Fibroblast of the aortic adventitia (primary cell): ENCODE measurements at regions not wholly inside any gene's neighbourhood (a gene's known extent, or its start where the extent isn't known, plus 50 kb on each side); places are given as distances from the start of the nearest gene placed in this dataset.
A peak's percentile ranks its signal among the peaks of the same experiment; 100 is the strongest.

Experiments
- DNase-seq: peaks from one replicate; pipeline ENCODE4 v3.0.0-alpha.2; 2010; ENCODE audit warnings: low read depth
- H3K4me3 ChIP-seq: 2 replicates; pipeline ENCODE4 v1.5.1; 2011; ENCODE audit warnings: low read depth, mild to moderate bottlenecking, control low read depth, low read length, moderate library complexity
- TF ChIP-seq, protein P1 (sequence below): IDR thresholded peaks from 2 replicates; pipeline ENCODE4 v1.5.1; 2011; ENCODE audit warnings: mild to moderate bottlenecking, low read length, control low read depth, inconsistent platforms; ENCODE audit not compliant: insufficient read depth

- DNase-seq: peak; percentile 33
- no peak overlapping the region for H3K4me3 ChIP-seq
- TF ChIP-seq, protein P1, sequence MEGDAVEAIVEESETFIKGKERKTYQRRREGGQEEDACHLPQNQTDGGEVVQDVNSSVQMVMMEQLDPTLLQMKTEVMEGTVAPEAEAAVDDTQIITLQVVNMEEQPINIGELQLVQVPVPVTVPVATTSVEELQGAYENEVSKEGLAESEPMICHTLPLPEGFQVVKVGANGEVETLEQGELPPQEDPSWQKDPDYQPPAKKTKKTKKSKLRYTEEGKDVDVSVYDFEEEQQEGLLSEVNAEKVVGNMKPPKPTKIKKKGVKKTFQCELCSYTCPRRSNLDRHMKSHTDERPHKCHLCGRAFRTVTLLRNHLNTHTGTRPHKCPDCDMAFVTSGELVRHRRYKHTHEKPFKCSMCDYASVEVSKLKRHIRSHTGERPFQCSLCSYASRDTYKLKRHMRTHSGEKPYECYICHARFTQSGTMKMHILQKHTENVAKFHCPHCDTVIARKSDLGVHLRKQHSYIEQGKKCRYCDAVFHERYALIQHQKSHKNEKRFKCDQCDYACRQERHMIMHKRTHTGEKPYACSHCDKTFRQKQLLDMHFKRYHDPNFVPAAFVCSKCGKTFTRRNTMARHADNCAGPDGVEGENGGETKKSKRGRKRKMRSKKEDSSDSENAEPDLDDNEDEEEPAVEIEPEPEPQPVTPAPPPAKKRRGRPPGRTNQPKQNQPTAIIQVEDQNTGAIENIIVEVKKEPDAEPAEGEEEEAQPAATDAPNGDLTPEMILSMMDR: no peak
These were observed 109.6 kb upstream of the RPS6KA2 start for GRCh38 chr6:166736634-166737033.

- TF ChIP-seq, protein P1: no peak
- H3K4me3 ChIP-seq: no peak overlapping the region
These were observed 106.8 kb upstream of the RPS6KA2 start for GRCh38 chr6:166733900-166734299.

GRCh38 chr6:166729658-166730057 lies 102.6 kb upstream of the RPS6KA2 start:
- TF ChIP-seq, protein P1: no peak
- no peak for DNase-seq
- H3K4me3 ChIP-seq: no peak overlapping the region

More at GRCh38 chr6:166733900-166734299, 106.8 kb upstream of the RPS6KA2 start:
- DNase-seq: no peak

GRCh38 chr6:166728884-166729530 lies 102.0 kb upstream of the RPS6KA2 start:
- DNase-seq: no peak
- TF ChIP-seq, protein P1: no peak
- H3K4me3 ChIP-seq: no peak overlapping the region

- no peak overlapping the region for H3K4me3 ChIP-seq
- TF ChIP-seq, protein P1: no peak
- DNase-seq: no peak
These were observed 99.2 kb upstream of the RPS6KA2 start for GRCh38 chr6:166726201-166726600.

DNA sequence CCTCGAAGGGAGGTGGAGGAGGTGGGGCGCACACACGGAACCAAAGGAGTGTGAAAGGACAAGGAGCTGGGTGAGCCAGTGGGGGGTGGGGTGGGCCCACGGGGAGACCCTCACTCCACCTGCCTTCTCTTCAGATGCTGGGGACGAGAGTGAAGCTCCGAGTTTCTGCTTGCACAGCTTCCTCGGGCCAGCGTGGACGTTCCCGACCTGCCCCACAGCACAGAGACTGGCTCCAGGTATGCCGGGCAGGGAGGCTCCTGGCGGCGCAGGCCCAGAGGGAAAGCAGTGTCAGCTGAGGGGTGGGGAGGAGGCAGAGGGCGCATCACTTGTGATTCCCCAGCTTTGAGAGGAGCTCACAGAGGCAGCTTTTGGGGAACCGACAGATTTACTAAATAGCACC lies 98.5 kb upstream of the RPS6KA2 start:
- no peak overlapping the region for H3K4me3 ChIP-seq
- no peak for DNase-seq
- TF ChIP-seq, protein P1: no peak

DNA sequence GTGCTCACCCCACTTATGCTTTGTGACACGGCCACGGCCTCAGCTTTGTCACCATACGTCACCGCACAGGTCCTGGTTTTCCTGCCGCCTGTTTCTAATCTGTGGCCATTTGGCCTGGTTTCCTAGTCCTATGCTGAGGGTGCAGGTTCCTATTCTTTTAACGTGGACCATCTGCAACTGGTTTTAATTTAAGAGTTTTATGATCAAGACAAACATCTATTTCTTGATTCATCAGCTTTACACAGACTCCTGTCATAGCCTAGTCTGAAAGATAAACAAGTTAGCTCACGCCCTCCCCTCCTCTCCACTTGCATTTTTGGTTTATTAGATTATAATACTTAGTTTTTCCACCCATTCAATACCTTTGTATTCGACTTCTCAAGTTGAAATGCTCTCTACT lies 97.5 kb upstream of the RPS6KA2 start:
- H3K4me3 ChIP-seq: no peak overlapping the region
- TF ChIP-seq, protein P1: no peak
- no peak for DNase-seq
